Right renal pelvis (tissue), 4 donors: ENCODE measurements at regions not wholly inside any gene's neighbourhood (a gene's known extent, or its start where the extent isn't known, plus 50 kb on each side); places are given as distances from the start of the nearest gene placed in this dataset.

ENCODE experiments used
- DNase-seq, 4 donors: peaks; one replicate each; pipeline ENCODE4 v3.0.0-alpha.2; 2013; ENCODE audit warnings: low read depth in 4 of 4, low spot score in 3 of 4, missing footprints in 1 of 4

- no peak for DNase-seq
Observed at GRCh38 chr10:44476409-44477045, 91.6 kb upstream of the CXCL12 start.

GRCh38 chr10:44477046-44477425 lies 92.1 kb upstream of the CXCL12 start:
- no peak for DNase-seq

- DNase-seq = no peak
Observed at GRCh38 chr10:44478040-44478439, 93.1 kb upstream of the CXCL12 start.

GRCh38 chr10:44478876-44479705 lies 94.2 kb upstream of the CXCL12 start:
- no peak for DNase-seq

GRCh38 chr10:44492678-44493077 lies 107.8 kb upstream of the CXCL12 start:
- DNase-seq = no peak

- DNase-seq = no peak
Observed at GRCh38 chr10:44498222-44498621, 113.3 kb upstream of the CXCL12 start.

GRCh38 chr10:44500451-44500850 lies 115.6 kb upstream of the CXCL12 start:
- no peak for DNase-seq

GRCh38 chr10:44506386-44506785 lies 121.5 kb upstream of the CXCL12 start:
- no peak for DNase-seq

- no peak for DNase-seq
Observed at GRCh38 chr10:44510379-44511115, 125.7 kb upstream of the CXCL12 start.

- no peak for DNase-seq
Observed at GRCh38 chr10:44511166-44511565, 126.3 kb upstream of the CXCL12 start.

- DNase-seq = no peak
Observed at GRCh38 chr10:44511601-44512000, 126.7 kb upstream of the CXCL12 start.

- no peak for DNase-seq
Observed at GRCh38 chr10:44512431-44513022, 127.6 kb upstream of the CXCL12 start.

GRCh38 chr10:44513591-44513990 lies 128.7 kb upstream of the CXCL12 start:
- no peak for DNase-seq

GRCh38 chr10:44516891-44517290 lies 132.0 kb upstream of the CXCL12 start:
- no peak for DNase-seq

- no peak for DNase-seq
Observed at GRCh38 chr10:44517635-44518034, 132.7 kb upstream of the CXCL12 start.

- DNase-seq = no peak
Observed at GRCh38 chr10:44519361-44519760, 134.5 kb upstream of the CXCL12 start.

GRCh38 chr10:44520651-44521050 lies 135.8 kb upstream of the CXCL12 start:
- no peak for DNase-seq

GRCh38 chr10:44539178-44539577 lies 154.3 kb upstream of the CXCL12 start:
- DNase-seq = no peak

GRCh38 chr10:44552726-44553125 lies 167.8 kb upstream of the CXCL12 start:
- DNase-seq = no peak

- no peak for DNase-seq
Observed at GRCh38 chr10:44557596-44558191, 172.8 kb upstream of the CXCL12 start.

GRCh38 chr10:44558521-44558920 lies 173.6 kb upstream of the CXCL12 start:
- DNase-seq = no peak
